Stimulated activated CD4-positive, alpha-beta T cell treated with anti-CD3 and anti-CD28 coated beads, Interleukin-1b, Interleukin-23, amount 100 ng/mL, for 24 hours (primary cell): ENCODE measurements at regions not wholly inside any gene's neighbourhood (a gene's known extent, or its start where the extent isn't known, plus 50 kb on each side); places are given as distances from the start of the nearest gene placed in this dataset.

ENCODE experiments used
- DNase-seq, 4 experiments: peaks; one replicate each; pipeline ENCODE4 v3.0.0-alpha.2; 2020; ENCODE audit warnings: low read depth in 4 of 4, low spot score in 1 of 4

DNA sequence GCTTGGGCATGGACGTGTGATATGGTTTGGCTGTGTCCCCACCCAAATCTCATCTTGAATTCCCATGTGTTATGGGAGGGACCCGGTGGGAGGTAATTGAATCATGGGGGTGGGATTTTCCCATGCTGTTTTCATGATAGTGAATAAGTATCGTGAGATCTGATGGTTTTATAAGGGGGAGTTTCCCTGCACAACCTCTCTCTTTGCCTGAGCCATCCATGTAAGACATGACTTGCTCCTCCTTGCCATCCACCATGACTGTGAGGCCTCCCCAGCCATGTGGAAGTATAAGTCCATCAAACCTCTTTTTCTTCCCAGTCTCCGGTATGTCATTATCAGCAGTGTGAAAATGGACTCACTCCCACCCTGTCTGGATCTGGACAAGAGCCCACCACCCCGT, 393.4 kb downstream of the SEC14L1 start:
- DNase-seq: no peak

DNA sequence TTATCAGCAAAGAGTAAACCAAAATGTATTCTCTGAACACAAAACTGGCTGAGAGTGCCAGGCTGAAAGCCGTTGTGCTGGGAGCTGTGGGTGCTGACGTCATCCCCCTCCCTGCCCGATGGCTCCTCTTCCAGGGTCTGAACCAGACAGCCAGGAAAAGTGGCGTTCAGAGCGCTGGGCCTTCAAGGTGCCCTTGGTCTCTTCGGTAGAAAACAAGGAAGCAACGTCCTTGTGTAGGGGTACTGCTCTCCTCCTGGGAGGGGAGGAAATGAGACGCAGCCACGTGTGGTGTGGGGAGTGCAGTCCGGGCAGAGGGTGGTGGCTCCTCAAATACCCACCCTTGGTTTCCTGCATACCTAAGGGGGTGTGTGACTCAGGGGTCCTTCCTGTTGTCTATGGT, 394.7 kb downstream of the SEC14L1 start:
- no peak for DNase-seq

DNA sequence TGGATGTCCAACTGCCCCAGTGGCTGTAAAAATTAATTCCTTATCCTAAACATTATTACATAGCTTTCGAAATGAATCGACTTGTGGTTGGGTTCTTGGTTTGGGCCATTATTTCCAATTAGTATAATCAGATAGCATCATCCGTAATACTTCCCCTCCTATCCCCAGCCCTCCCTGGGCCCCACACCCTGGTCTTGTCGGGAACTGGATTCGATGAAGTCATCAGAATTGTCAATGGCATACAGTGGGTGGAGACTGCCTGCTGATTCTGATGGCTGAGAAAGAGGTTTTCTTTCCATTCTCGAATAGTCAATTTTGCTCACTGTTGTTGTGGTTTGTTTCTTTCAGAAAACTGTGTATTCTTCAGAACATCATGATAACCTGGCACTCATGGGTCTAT, 395.1 kb downstream of the SEC14L1 start:
- DNase-seq: no peak

DNA sequence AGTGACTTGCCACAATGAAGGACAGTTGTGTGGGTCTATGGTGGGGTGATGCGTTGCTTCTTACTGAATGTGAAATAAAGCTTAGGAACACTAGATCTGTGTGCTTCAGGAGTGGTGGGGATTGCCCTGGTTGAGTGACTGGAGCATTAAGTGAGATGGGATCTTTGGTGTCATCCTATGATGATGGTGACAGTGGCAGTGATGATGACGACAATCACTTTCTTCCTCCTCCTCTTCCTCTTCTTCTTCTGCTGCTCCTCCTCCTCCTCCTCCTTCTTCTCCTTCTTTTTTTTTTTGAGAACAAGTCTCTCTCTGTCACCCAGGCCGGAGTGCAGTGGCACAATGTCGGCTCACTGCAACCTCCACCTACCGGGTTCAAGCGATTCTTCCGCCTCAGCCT, 396.8 kb downstream of the SEC14L1 start:
- no peak for DNase-seq

DNA sequence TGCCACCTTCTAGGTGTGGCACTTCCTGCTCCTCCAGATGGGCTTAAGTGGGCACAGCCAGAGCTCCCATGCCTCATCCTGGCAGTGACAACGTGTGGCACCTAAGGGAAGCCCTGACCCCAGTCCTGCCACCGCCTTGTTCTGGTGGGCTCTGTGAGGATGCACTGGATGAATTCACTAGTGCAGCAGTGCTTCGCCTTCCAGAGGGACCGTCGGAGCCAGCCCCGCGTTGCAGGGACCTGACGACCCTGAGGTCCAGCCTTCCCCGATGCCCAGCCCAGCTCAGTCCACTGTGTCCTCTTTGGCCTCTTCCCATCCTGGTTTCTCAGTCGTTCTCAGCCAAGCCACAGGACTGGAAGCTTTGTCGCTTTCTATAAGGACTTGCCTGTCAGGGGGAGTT, 399.8 kb downstream of the SEC14L1 start:
- no peak for DNase-seq

- no peak for DNase-seq
These were observed 400.2 kb downstream of the SEC14L1 start for GRCh38 chr17:77540975-77541374.

DNA sequence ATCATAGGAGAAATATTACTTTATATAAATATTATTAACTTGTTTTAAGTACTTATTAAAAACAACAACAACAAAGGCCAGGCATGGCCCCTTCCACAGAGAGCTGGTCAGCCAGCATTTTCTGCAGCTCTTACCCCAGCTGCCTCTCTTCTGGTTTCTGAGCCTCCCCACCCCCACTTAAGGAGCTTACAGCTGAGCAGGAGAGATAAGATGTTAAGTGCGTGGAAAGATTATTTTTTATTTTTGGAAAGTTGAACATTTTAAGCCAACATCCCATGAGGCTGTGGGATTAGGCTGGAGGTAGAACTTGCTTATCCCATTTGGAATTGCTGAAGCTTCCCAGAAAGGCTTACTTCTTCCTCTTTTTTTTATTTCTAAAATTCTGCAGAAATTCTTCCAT, 401.2 kb downstream of the SEC14L1 start:
- DNase-seq: no peak

DNA sequence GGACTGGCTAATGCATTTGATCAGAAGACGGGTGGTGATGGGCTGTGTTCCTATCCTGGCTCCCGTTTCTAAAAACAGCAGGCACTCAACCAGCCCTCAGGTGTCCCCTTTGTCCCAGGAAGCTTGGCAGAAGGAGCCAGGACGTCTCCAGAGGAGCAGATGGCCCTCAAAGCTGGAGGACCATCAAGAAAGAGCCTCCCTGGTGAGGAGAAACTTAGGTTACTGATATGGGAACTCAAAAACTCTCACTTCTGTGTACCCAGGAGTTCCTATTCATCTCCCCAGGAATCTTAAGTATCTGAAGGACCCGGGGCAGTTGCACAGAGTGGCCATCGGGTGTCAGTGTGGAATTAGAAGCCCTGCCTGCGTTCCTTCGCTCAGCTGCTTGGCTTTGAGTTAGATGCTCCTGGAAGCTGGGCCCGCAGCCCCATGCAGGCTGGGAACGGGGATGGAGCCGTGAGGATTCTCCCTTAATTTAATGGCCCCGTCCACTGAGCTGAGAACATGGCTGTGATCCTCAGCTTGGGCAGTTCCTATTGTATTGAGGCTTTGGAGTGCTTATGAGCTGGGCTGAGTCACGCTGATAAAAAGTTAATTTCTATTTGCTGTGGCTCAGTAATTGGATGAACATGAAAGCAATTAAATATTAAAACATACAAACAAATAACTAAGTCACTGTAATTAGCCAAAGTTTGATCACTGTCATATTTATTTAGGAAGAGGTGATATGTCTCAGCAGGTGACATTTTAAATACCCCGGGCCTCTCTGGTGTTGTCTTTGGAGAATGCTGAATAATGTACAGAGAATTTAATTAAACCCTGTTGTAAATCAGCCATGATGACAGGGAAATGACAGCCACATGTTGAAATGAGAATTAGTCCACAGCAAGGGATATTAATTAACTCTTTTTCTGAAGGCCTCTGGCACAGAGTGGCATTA, 402.1 kb downstream of the SEC14L1 start:
- peak; percentile 10 to 37 (median 26) for DNase-seq

- no peak for DNase-seq
These were observed 403.0 kb downstream of the SEC14L1 start for GRCh38 chr17:77543801-77544200.

DNA sequence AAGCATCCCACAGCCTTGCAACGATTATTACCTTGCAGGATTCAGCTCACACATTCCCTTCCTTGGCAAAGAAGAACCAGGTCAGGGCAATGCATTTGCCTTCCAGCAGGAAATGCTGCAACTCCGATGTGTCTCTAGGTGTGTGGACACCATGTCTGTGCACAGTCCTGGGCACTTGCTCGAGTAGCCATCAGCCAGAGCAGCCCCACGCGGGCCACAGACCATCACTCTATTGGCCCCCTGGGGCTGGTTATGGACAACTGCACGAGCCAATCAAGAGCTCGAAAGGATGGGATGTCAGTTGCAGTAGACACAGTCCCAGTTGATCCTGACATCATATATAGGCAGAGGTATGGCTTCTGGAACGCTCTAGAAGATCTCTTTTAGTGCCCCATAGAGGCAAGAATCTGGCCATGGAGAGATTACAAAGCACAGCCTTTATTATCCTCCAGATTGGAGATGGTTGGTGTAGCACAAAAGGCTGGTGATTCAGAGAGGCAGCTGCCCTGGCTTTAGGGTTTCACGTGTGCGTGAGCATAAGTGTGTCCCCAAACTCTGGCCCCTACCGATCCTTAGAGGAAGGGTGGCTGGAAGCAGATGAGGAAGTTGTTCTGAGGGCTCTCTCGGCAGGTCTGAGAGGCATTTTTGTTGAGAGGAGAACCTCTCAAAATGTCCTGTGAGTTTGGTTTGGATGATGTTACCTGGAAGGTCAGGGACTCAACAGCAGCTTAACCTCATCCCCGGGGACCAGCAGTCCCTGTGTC, 403.8 kb downstream of the SEC14L1 start:
- DNase-seq: no peak

DNA sequence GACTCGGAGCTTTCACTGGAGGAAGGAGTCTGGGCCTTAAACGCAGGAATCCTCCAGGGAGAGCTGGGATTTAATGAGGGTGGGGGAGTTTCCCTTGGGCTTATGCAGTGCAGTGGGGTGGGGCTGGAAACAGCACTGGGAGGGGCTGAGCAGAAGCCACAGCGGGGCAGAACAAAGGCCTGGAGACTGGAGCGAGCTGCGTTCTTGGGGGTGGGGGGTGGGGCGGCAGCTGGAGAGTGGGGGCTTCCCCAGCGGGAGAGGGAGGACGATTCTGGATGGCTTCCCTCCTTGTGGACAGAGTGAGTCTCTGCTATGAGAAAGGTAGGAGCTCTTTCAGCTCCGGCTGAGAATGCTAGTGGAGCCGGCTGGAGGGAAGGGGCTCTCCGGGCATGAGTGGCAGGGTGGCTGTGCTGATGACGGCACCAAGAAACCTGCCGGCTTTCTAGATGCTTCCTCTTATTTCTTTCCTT, 406.0 kb downstream of the SEC14L1 start:
- no peak for DNase-seq

DNA sequence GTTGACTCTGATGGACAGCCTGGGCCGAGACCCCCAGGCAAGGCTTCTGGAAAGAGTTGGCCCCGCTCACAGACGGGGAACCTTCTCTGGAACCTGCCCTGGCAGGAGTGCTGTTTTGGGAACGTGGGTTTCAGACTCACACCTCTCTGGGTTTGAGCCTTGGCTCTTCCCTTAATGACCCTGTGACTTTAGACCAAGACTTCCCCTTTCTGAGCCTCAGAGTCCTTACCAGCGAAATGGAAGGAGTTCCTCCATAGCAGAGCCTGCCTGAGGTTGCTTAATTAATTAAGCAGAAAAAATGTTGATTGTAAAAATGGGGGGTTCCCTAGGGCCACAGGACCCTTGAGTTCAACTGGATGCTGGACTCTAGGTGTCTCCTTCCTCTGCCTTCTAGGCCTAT, 408.2 kb downstream of the SEC14L1 start:
- DNase-seq: no peak

DNA sequence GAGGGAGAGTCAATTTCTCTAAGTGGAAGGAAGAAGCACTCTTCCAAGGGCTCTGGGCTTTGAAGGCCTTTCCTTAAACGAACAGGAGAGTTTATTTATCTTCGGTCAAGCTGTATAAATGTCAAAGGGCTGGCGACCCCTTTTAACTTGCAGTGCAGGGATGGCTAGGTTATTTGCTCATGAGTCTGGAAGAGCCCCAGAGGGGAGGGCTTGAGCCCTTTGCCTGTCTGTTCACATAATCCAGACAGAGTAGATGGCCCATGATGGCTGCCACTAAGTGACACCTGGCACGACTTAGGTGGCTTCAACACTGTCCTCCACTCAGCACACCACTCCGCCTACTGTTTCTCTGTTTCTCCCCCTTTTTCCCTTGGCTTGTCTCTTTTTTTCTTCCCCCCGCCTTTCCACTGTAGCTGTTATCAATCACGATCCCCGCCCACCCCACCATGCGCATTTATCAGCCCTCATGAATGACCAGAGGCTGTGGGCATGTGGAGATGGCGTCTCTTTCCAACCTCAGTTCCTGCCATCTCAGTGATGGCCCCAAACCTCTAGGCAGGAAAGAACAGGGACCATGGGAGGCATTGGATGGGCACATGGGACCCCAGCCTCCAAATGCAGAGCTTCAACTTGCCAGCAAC, 408.7 kb upstream of the TNRC6C start:
- DNase-seq: no peak

GRCh38 chr17:77553459-77554066, 404.9 kb upstream of the TNRC6C start:
- DNase-seq: no peak

DNA sequence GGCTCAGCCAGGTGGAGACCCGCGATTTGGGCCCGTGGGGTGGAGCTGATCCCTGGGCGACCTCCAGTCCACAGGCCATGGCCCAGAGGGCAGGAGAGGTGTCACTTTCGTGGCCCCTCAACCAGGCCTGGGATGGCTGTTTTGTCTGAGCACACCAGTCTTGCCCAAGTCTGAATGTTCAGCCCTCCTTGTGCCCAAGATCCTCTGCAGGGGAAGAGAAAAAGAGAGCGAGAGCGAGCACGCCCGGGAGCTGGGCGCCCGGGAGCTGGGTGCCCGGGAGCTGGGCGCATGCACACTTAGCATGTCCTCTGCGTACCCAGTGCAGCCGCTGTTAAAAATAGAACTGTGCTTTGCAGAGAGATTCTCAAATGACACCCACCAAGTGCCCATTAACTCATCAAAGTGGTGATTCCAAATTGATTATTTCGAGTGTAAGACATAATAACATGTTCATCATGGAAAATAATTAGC, 403.3 kb upstream of the TNRC6C start:
- no peak for DNase-seq

DNA sequence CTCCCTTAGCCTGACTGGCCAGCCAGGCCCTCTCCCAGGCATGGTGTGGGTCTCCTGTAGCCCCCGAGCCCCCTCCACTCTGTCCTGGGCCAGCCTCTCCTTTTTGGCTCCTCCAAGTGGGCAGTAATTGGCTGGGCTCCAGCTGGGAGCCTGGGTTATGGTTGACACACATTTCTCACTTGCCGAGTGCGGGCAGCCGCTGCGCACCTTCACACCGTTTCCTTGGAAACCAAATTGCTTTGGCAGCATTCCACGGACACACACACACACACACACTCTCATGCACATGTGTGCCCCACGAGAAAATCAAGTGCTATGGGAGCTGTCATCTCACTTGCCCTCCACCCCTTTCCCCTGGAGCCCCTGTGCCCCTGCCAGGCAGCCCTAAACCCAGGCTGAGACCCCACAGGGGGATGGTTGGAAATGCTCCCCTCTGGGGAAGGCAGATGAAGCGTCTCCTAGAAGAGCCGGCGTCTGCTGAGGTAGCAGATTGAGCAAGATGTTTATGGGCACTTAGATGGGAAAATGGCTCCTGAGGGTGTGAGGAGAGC, 402.7 kb upstream of the TNRC6C start:
- DNase-seq: no peak

DNA sequence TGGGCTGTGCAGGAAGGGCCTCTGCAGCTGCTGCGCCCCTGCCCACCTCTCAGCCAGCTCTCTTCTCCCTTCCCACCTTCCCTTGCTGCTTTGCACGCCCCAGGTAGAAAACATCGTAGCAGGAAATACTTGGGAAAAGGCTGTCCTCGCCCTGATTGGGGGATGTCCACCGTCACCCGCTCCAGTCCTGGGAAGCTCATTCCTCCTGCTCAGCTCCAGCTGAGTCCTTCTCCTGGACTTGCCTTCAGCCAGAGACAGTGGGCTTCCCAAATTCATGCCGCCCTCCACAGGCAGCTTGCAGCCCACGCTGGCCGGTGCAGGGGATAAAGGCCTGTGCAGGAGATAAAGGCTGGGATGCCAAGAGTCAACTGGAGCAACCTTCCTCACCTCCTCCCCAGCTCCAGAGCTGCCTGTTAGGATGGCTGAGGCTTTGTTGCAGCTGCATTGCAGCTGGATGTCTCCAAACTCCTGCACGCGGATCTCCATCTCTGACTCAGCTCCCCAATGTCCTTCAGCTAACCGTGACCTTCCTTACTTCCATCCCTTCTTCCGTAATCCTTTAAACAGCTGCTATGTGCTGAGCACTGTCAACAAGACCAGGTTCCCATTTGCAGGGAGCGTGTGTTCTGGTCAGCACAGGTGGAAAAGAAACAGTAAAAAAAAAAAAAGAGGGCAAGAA, 402.0 kb upstream of the TNRC6C start:
- DNase-seq: no peak

DNA sequence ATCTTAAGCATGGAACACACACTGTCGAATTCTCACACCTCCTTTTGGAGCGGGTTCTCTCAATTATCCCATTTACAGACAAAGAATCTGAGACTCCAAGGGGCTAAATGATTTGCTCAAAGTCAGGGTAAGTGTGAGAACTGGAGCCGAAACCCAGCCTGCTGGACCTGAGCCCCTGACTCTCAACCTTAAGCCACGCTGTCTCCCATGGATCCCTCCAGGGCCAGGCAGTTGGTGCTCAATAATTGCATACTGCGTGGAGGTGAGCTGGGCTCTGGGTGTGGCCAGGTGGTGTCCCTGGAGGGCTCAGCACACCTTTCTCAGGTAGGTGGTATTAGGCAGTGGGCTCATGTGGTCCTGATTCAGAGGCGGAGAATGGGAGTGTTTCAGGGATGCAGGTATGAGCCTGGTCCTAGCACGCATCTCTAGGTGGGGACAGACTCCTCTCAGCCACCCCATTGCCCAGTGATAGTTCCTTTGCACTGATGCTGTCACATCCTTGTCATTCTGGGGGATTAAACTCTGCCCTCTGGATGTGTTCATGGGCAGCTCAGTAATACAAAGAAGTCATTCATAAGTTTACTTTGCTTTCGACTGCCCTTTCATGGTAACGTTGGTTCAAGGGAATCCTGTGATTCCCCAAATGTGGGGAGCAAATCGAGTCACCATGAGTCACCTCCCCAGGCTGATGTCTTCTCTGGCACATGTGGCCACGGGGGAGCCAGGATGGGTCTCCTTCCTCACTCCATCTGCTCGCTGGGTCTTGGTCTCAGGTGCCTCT, 399.5 kb upstream of the TNRC6C start:
- DNase-seq: no peak

DNA sequence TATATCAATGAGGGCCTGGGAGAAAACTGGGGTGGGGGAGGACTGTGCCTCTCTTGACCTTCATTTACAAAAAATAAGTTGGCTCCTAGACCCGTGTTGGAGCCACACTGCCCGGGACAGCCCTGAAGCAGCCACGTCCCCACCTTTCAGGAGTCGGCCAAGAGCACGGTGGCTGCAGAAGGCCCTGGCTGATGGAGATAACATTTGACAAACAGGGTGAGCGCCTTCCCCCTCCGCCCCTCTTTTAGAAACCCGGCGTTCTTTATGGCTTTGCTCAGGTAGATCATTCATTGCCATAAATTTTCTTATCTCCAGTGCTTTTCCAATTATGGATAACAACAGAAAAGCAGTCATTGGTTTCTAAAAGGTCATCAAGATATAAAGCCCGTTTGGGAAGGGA, 398.1 kb upstream of the TNRC6C start:
- DNase-seq: no peak

GRCh38 chr17:77560841-77561240, 397.7 kb upstream of the TNRC6C start:
- DNase-seq: no peak
